DND-41 (cell line): ENCODE measurements at regions not wholly inside any gene's neighbourhood (a gene's known extent, or its start where the extent isn't known, plus 50 kb on each side); places are given as distances from the start of the nearest gene placed in this dataset.

Experiments
- EZH2 ChIP-seq: IDR thresholded peaks from 3 replicates; pipeline ENCODE4 v1.6.1; 2012; ENCODE audit warnings: borderline replicate concordance, low read depth, mild to moderate bottlenecking, moderate library complexity, low read length, inconsistent platforms; ENCODE audit not compliant: severe bottlenecking
- TF ChIP-seq, protein P1 (sequence below): IDR thresholded peaks from 2 replicates; pipeline ENCODE4 v1.5.1; 2012; ENCODE audit warnings: borderline replicate concordance, low read length, moderate library complexity, mild to moderate bottlenecking; ENCODE audit not compliant: poor library complexity, severe bottlenecking; ENCODE audit errors: extremely low read depth

DNA sequence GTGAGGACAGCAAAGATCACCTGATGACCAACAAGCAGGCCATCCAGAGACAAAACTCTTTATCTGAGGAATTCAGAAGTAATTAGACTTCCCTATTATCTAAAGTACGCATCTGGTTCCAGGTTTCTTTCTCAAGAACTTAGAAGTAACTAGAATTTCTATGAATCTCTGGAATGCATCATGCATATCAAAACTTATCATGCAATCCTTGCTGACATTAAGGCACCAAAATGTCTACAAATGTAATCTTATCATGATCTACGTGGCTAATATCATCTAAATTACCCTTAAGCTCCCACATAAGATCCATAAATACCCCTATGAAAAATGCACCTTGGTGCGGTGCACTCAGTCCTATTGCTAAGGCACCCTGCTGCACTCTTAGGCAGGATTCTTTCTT lies 488.1 kb upstream of the TLE4 start:
- TF ChIP-seq, protein P1, sequence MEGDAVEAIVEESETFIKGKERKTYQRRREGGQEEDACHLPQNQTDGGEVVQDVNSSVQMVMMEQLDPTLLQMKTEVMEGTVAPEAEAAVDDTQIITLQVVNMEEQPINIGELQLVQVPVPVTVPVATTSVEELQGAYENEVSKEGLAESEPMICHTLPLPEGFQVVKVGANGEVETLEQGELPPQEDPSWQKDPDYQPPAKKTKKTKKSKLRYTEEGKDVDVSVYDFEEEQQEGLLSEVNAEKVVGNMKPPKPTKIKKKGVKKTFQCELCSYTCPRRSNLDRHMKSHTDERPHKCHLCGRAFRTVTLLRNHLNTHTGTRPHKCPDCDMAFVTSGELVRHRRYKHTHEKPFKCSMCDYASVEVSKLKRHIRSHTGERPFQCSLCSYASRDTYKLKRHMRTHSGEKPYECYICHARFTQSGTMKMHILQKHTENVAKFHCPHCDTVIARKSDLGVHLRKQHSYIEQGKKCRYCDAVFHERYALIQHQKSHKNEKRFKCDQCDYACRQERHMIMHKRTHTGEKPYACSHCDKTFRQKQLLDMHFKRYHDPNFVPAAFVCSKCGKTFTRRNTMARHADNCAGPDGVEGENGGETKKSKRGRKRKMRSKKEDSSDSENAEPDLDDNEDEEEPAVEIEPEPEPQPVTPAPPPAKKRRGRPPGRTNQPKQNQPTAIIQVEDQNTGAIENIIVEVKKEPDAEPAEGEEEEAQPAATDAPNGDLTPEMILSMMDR = no peak
- TF ChIP-seq EZH2 = no peak
